ENCODE measurements at regions not wholly inside any gene's neighbourhood (a gene's known extent, or its start where the extent isn't known, plus 50 kb on each side); places are given as distances from the start of the nearest gene placed in this dataset.
A peak's percentile ranks its signal among the peaks of the same experiment; 100 is the strongest.

DNA sequence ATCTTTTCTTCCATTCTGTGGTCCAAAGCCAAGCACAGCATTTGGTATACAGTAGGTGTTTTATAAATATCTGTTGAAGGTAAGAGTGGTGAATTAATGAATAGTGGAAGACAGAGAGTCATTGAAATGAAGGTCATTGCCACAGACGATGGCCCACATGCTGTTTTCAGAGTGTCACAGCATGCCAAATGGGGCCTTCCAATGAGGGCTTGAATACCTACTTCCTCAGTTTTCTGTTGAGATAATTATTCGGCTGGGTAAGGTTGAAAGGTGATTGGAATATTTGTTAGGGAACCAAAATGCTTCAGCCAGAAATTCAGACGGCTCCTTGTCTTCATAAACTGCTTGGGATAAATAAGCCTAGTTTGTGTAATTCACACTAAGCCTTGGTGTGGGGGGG is 205.3 kb upstream of the TBL1XR1 start:
- TF ChIP-seq FOXP2 (optimal IDR thresholded peaks at IDR 0.05; ENCODE audit: borderline replicate concordance, extremely low read depth, extremely low read length, insufficient read depth), result no peak
- no peak for TF ChIP-seq POLR2AphosphoS5 (IDR thresholded peaks at IDR 0.05; ENCODE audit: low read depth, low read length)
- no peak for TF ChIP-seq SIN3A (IDR thresholded peaks at IDR 0.05; ENCODE audit: borderline replicate concordance, insufficient read depth, low read length)
- TF ChIP-seq TAF1 (IDR thresholded peaks at IDR 0.05; ENCODE audit: borderline replicate concordance, insufficient read depth, low read length), result no peak
- TF ChIP-seq, protein P1, sequence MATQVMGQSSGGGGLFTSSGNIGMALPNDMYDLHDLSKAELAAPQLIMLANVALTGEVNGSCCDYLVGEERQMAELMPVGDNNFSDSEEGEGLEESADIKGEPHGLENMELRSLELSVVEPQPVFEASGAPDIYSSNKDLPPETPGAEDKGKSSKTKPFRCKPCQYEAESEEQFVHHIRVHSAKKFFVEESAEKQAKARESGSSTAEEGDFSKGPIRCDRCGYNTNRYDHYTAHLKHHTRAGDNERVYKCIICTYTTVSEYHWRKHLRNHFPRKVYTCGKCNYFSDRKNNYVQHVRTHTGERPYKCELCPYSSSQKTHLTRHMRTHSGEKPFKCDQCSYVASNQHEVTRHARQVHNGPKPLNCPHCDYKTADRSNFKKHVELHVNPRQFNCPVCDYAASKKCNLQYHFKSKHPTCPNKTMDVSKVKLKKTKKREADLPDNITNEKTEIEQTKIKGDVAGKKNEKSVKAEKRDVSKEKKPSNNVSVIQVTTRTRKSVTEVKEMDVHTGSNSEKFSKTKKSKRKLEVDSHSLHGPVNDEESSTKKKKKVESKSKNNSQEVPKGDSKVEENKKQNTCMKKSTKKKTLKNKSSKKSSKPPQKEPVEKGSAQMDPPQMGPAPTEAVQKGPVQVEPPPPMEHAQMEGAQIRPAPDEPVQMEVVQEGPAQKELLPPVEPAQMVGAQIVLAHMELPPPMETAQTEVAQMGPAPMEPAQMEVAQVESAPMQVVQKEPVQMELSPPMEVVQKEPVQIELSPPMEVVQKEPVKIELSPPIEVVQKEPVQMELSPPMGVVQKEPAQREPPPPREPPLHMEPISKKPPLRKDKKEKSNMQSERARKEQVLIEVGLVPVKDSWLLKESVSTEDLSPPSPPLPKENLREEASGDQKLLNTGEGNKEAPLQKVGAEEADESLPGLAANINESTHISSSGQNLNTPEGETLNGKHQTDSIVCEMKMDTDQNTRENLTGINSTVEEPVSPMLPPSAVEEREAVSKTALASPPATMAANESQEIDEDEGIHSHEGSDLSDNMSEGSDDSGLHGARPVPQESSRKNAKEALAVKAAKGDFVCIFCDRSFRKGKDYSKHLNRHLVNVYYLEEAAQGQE (IDR thresholded peaks at IDR 0.05; ENCODE audit: insufficient read depth in 1 of 2, low read depth in 2 of 2, low read length in 2 of 2), result no peak

DNA sequence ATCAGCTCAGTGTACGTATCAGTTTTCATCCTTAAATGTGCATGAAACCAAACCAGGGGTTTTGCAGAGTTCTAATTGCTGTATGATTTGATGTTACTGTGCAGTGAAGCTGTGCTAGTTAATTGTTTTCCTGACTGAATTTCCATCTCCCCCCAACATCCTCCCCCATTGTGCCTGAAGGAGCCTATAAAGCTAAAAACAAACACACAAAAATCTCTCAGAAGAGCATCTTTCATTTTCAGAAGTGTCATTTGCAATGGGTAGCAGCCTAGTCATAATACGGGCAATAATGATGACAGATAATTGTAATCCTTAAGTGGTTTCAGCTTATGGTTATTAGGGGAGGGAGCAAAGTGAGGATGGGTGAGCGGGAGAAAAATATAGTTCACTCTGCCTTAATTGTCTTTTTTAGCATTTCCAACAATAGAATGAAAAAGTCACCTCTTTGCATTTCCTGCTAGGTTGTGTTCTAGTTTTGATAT is 207.9 kb upstream of the TBL1XR1 start:
- TF ChIP-seq, protein P1 (IDR thresholded peaks at IDR 0.05; ENCODE audit: insufficient read depth in 1 of 2, low read depth in 2 of 2, low read length in 2 of 2), result no peak
- TF ChIP-seq TAF1 (IDR thresholded peaks at IDR 0.05; ENCODE audit: borderline replicate concordance, insufficient read depth, low read length), result no peak
- TF ChIP-seq POLR2AphosphoS5 (IDR thresholded peaks at IDR 0.05; ENCODE audit: low read depth, low read length), result no peak
- no peak for TF ChIP-seq SIN3A (IDR thresholded peaks at IDR 0.05; ENCODE audit: borderline replicate concordance, insufficient read depth, low read length)
- no peak for TF ChIP-seq FOXP2 (optimal IDR thresholded peaks at IDR 0.05; ENCODE audit: borderline replicate concordance, extremely low read depth, extremely low read length, insufficient read depth)

DNA sequence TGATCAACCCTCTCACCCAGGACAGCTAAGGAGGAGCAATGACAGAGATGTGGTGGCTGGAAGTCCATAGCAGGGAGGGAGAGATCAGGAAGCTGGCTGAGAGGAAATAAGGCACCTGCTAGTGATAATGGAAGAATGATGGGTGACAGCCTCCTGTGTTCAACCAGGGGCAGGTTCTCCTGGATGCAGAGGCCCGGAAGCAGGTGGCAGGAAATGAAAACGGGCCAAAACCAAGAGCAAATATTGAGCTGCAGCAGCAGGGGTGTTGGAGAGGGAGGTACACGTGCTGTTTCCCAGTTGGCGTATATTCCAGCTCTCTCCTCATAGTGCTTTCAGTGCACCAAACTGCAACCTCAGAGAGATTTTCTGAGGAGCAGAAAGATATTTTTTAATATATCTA is 213.4 kb upstream of the TBL1XR1 start:
- TF ChIP-seq TAF1 (IDR thresholded peaks at IDR 0.05; ENCODE audit: borderline replicate concordance, insufficient read depth, low read length) (no peak), POLR2AphosphoS5 (IDR thresholded peaks at IDR 0.05; ENCODE audit: low read depth, low read length) (no peak), FOXP2 (optimal IDR thresholded peaks at IDR 0.05; ENCODE audit: borderline replicate concordance, extremely low read depth, extremely low read length, insufficient read depth) (peak; percentile 23)

DNA sequence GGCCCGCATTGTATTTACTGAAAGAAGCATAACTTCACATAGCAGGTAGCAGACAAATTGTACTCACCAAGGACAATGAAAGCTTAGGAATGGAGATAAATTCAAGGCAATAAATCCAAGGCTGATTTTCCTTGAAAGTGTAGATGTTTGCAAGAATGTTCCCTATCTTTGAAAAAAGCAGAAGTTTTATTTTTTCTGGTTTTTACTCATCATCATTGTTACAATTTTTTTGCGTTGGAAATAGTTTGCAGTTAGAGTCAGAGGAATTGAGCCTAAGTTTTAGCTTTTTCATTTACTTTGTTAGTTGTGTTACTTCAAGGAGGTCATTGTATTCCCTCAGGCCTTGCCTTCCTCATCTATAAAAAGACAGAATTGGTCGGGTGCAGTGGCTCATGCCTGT is 213.9 kb upstream of the TBL1XR1 start:
- TF ChIP-seq, protein P1 (IDR thresholded peaks at IDR 0.05; ENCODE audit: insufficient read depth in 1 of 2, low read depth in 2 of 2, low read length in 2 of 2), result no peak
- TF ChIP-seq FOXP2 (optimal IDR thresholded peaks at IDR 0.05; ENCODE audit: borderline replicate concordance, extremely low read depth, extremely low read length, insufficient read depth), result no peak

DNA sequence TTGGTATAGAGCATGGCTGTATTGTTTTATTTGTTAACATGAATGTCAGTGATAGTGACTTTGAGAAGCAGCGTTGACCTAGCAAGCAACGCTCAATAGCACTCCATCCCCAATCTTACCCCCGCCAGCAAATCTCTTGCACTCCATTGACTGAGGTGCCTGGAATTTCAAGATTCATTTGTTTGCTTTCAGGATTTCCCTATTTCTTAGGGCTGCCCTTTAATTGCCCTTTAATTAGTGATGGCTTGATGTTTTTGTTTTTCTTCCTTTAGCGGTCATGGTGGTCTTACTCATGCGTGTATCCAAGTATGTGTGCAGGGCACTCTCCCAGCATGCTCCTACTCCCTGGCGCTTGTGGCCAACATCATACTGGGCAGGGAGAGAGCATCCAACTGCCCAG is 216.8 kb upstream of the TBL1XR1 start:
- no peak for TF ChIP-seq TAF1 (IDR thresholded peaks at IDR 0.05; ENCODE audit: borderline replicate concordance, insufficient read depth, low read length)
- TF ChIP-seq, protein P1 (IDR thresholded peaks at IDR 0.05; ENCODE audit: insufficient read depth in 1 of 2, low read depth in 2 of 2, low read length in 2 of 2), result no peak
- no peak for TF ChIP-seq SIN3A (IDR thresholded peaks at IDR 0.05; ENCODE audit: borderline replicate concordance, insufficient read depth, low read length)
- no peak for TF ChIP-seq FOXP2 (optimal IDR thresholded peaks at IDR 0.05; ENCODE audit: borderline replicate concordance, extremely low read depth, extremely low read length, insufficient read depth)
- TF ChIP-seq POLR2AphosphoS5 (IDR thresholded peaks at IDR 0.05; ENCODE audit: low read depth, low read length), result no peak
